Neural cell (in vitro differentiated cells): ENCODE measurements at regions not wholly inside any gene's neighbourhood (a gene's known extent, or its start where the extent isn't known, plus 50 kb on each side); places are given as distances from the start of the nearest gene placed in this dataset.

Experiments
- CTCF ChIP-seq: fragments of 450-650 bp; IDR thresholded peaks from 2 replicates; pipeline ENCODE4 v1.5.1; 2014; ENCODE audit warnings: antibody characterized with exemption, mild to moderate bottlenecking, moderate library complexity; ENCODE audit not compliant: poor library complexity, severe bottlenecking
- EP300 ChIP-seq: fragments of 450-650 bp; conservative IDR thresholded peaks from 2 replicates; pipeline ENCODE4 v1.6.1; 2014; ENCODE audit warnings: antibody characterized with exemption, mild to moderate bottlenecking, moderate library complexity; ENCODE audit not compliant: poor library complexity, severe bottlenecking
- EZH2 ChIP-seq: fragments of 200-600, 300-800 bp; shearing (Covaris generic), sonication (generic); IDR thresholded peaks from 2 replicates; pipeline ENCODE4 v1.6.1; 2014; ENCODE audit warnings: antibody characterized with exemption, low read length, borderline replicate concordance, mild to moderate bottlenecking; ENCODE audit not compliant: insufficient read depth, poor library complexity, severe bottlenecking
- MXI1 ChIP-seq: fragments of 450-650 bp; conservative IDR thresholded peaks from 2 replicates; pipeline ENCODE4 v1.6.1; 2014; ENCODE audit warnings: antibody characterized with exemption, mild to moderate bottlenecking; ENCODE audit not compliant: poor library complexity, severe bottlenecking
- POLR2AphosphoS5 ChIP-seq: IDR thresholded peaks from 2 replicates; pipeline ENCODE4 v1.6.1; 2012
- RAD21 ChIP-seq: fragments of 450-650 bp; conservative IDR thresholded peaks from 2 replicates; pipeline ENCODE4 v1.6.1; 2014; ENCODE audit warnings: antibody characterized with exemption, mild to moderate bottlenecking, moderate library complexity
- REST ChIP-seq: IDR thresholded peaks from 2 replicates; pipeline ENCODE4 v1.6.1; 2012; ENCODE audit warnings: borderline replicate concordance
- SMC3 ChIP-seq: fragments of 450-650 bp; conservative IDR thresholded peaks from 2 replicates; pipeline ENCODE4 v1.6.1; 2014; ENCODE audit warnings: antibody characterized with exemption, mild to moderate bottlenecking, moderate library complexity; ENCODE audit not compliant: poor library complexity
- TAF1 ChIP-seq: IDR thresholded peaks from 2 replicates; pipeline ENCODE4 v1.6.1; 2012; ENCODE audit warnings: low read depth

GRCh38 chr16:73608911-73609310, 561.0 kb upstream of the ZFHX3 start:
- TF ChIP-seq CTCF (no peak), EZH2 (no peak), POLR2AphosphoS5 (no peak), SMC3 (no peak), MXI1 (no peak), EP300 (no peak), TAF1 (no peak), RAD21 (no peak), REST (no peak)
